Eye (tissue), 1 donor: ENCODE measurements at regions not wholly inside any gene's neighbourhood (a gene's known extent, or its start where the extent isn't known, plus 50 kb on each side); places are given as distances from the start of the nearest gene placed in this dataset.
A peak's percentile ranks its signal among the peaks of the same experiment; 100 is the strongest.
"Not testable (repeated sequence)": the region's sequence is repeated elsewhere in the genome, so short reads cannot be mapped to it uniquely, and the experiment has no call there.

Experiments used
- DNase-seq: peaks from one replicate; pipeline ENCODE4 v3.0.0-alpha.2; 2015

DNA sequence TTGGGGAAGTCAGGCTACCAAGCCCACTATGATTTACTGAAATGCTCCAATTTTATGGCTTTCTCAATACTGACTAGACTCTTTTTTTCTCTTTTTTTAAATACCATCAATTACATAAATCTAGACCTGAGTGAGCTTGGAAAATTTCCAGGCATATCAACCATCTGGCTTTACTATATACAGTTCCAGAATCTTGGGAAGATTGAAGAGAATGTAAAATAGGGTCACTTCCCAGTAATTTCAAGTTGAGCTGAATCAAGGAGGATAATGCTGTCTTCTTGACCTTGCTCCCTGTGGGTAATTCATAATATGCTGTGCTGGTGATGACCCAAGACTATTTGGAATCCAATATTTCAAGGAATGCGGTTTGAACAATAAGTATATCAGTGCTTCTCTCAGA, 108.1 kb downstream of the MAP3K21 start:
- DNase-seq, result no peak

DNA sequence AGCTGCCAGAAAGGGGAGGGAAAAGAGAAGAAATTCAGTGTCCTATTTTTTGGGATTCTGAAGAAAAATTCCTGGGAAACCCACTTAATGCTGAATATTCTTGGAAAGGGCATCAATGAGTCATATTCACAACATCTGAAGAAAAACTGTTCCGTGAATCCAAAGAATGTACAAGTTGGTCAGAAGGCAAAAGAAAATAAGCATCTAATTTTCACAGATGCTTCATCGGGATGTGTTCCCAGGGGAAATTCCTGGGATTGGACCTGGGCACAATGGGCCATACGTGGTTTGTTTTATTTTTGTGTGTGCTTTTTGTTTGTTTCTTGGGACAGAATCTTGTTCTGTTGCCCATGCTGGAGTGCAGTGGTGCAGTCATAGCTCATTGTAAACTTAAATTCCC, 112.2 kb downstream of the MAP3K21 start:
- no peak for DNase-seq

DNA sequence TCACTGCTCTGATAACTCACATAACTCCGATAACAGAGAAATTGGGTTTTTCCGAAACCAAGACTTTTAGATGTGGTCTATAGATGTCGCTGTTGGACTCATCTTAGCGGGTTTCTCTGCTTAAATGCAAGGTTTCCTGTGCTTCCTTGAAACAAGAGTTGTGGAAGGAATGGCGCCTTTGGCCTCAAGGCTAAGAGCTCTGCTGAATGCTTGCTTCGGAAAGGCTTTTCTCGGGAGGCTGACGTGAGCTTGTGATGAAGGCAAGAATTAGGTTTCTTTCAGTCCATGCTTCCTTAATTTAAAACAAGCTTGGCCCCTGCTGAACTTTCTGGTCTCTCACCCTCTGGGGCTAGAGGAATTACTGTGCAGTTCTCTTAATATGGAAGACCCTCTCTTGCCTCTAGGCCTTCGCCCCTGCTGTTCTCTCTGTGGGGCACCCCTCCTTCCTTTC, 113.5 kb downstream of the MAP3K21 start:
- DNase-seq, result peak; percentile 92

DNA sequence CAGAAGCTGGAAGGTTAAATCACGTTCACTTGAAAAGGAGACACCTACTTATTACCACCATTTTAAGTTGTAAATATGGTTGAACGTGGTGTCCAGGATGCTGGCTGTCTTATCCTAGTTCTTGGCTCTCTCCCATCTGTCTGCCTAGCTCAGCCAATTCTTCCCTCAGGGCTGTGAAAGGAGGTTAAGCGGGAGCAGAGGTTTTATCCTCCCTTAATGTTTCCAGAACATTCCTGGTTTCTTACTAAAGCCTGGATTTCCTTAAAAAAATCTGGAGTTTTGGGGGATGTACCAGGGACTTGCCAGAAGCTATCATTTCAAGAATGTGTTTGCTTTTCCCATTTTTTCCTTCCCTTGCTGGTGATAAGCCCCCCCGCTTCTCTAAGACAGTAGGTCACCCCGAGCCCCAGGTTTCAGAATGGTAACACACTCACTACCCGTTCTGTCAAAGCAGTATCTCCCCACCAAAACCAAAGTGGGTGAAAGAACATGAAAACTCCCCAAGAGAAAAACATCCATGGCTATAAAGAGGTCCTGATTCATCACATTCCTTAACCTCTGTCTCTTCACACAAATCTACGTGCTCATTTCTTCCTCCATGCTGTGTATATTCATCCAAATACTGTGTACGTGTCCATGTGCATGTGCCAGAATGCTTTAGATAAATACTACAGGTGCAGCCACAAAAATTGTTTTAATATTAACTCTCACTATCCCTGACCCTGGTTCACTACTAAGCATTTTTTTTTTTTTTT, 114.7 kb downstream of the MAP3K21 start:
- DNase-seq, result no peak

DNA sequence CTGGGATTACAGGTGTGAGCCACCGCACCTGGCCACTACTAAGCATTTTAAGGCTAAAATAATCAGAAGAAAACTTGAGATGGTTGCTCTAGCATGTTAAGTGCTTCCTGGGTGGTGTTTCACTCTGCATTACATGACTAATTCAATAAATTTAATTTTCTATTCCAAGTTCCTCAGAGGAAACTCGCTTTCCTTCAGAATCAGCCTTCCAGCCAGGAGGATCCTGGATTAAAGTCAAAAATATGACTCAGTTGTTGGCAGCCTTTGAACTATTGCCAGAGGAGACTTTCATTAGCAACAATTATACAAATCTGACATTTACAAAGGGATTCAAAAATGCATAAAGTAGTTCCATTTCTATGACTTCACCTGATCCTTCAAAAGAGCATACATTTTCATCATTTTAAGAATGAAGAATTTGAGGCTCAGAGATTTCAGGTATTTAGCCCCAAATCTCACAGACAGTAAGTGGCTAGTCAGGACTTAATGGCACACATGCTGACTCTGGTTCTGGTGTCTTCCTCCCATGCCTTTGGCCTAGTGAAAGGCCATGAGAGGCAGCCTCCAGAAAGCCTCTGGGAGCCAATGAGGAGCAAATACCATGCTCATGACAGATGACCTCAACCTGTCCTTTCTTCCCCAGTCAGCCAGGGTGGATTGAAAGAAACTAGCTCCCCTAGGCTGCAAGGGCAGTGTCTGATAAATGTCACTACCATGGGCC, 115.7 kb downstream of the MAP3K21 start:
- DNase-seq, result no peak

DNA sequence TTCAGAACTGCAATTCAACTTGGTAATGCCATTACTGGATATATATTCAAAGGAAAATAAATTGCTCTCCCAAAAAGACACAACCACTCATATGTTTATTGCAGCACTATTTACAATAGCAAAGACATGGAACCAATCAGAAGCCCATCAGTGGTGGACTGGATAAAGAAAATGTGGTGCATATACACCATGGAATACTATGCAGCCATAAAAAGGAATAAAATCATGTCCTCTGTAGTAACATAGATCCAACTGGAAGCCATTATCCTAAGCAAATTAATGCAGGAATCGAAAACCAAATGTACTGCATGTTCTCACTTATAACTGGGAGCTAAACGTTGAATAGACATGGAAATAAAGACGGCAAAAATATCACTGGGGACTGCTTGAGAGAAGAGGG, 117.0 kb downstream of the MAP3K21 start:
- DNase-seq, result no peak

DNA sequence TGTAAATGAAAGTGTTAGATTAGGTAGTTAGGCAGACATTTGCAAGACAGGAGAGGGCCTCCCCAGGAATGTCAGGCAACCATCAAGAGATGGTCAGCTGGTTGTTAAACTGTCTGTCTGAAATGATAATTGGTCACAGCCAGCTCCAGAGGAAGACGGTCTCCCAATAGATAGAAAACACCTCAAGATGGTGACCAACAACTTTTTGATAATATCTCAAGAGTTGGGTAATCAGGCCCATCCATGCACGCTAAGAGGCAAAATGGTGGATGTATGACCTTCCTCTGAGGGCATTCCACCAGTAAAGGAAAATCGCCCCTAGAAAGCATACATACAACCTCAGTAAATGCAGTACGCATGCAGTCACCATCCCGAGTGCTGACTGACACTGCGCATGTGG, 118.2 kb downstream of the MAP3K21 start:
- DNase-seq, result no peak

DNA sequence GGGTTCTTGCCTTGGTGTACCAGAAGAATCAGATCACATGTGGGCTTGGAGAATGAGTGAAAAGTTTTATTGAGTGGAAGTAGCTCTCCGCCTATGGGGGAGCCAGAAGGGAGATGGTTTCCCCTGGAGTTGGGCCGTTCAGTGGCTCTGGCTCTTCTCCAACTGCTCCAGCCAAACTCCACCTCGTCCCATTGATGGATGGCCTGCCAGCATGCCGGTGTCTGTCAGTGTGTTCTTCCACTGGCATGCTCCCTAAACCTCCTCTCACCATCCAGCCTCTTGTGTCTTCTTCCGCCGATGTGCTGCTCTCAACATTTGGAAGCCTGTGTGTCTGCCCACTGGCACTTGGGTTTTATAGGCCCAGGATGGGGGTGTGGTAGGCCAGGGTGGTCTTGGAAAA, 119.4 kb downstream of the MAP3K21 start:
- DNase-seq, result no peak

DNA sequence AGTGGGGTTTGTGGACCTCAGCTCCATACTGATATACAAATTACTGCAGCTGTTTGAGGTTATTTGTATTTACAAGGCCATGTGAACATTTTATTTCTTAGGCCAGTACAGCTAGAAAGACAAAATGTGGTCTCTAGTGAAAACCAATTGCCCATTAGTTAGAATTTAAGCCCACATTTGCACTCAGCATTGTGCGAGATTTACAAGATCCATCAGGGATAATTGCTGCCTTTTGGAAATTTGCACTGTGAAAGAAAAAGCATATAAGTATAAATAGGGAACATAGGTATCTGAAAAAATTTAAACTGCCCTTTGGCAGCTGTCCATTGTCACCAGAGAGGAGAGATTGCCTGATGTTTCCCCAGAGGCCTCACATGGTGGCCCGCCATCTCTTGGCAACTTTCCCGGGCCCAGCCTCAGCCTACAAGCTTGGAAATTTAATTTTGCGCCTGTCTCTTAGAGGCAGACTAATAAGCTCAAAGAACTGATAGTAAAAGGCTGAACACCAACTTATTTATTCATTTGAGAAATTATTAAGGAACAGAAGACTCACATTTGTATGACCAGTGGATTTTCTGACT, 120.7 kb downstream of the MAP3K21 start:
- DNase-seq, result no peak

DNA sequence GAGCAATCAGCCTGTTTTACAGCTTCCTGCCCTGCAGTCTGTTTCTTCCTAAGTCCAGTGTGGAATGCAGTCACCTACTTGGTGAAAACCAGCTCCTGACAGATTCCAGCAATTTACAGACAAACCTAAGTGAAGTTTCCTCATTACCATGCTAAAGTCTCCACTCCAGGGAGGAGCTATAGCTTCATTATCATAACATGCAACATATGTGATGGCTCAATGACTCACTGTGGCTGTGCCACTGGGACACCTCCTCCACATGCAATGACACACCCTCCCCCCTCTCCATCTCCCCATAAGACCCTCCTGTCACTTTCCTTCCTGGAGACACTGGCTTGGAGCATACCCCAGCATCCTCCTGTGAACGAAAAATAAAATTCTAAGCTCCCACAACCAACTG, 125.2 kb downstream of the MAP3K21 start:
- no peak for DNase-seq

DNA sequence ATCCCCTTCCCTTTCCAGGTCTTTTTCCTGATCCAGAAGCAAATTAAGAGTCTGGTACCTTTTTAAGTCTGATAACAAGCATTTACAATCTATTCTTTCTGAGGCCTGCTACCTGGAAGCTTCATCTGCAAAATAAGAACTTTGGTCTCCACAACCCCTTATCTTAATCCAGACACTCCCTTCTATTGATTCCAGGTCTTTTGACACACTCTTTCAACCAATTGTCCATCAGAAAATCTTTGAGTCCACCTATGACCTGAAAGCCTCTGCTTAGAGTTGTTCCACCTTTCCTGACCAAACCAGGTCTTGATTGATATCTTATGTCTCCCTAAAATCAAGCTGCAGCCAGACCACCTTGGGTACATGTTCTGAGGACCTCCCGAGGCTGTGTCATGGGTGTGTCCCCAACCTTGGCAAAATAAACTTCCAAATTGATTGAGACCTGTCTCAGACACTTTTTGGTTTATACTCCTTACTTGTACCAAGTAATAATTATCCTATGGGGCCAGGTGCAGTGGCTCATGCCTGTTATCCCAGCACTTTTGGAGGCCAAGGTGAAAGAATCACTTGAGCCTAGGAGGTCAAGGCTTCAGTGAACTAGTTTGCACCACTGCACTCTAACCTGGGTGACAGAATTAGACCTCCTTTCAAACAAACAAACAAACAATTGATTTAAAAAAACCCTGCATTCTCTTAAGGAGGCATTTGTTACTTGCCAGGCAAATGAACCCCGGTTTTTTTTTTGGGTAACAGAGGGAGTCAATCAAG, 126.1 kb downstream of the MAP3K21 start:
- no peak for DNase-seq

DNA sequence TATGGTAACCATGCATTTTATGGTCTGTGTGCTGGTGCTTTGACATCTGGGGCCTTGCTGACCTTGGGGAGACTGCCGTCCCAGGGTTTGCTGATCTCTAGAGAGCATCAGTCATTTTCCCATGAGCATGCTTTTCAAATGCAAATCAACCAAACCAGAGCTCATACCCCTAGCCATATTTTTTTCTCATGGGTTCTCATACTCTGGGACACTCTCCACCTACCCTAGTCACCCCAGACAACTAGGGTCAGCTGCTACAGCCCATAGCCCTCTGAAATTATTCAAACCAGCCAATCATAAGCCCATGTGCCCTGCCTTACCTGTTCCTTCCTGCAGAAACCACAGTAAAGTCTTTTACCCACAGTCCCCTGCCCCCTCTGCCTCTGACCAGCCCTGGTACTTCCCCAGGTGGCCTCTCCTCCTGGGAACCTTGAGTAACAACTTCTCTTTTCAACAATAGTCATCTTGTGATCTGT, 132.0 kb downstream of the MAP3K21 start:
- DNase-seq, result no peak

DNA sequence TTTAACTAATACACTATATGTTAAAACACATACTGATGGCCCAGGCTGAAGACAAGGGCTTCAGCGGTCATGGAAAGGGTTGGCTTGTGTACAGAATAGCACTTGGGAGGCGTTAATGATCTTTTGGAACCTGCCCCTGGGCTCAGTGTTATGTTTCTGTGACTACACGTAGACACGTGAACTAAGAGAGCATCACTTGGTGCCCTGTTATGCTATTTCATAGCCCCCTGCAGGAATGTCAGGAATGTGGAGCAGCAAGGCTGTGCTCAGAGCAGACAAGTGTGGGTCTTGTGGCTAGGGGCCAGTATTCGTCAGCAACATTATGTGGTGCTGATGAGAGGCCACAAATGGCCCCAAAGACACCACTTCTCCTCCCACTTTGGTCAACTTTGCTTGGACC, 132.4 kb downstream of the MAP3K21 start:
- peak; percentile 45 for DNase-seq

DNA sequence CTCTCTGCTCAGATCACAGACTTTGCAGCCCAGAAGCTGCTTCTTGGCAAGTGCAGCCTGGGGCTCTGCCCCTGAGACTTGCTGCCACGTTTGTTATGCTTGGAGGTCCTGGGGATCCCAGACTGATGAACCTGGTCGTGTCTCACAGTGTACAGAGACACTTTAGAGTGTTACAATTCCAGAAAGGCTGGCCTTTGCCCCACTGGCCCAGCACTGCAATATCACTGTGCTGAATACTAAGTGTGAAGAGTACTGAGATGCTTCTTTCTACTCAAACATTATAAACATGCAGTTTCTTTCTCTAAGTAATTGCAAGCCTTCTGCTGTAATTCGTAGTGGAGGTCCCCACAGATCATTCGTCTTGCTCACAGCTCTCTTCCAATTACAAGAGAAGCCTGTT, 133.2 kb downstream of the MAP3K21 start:
- DNase-seq, result no peak

DNA sequence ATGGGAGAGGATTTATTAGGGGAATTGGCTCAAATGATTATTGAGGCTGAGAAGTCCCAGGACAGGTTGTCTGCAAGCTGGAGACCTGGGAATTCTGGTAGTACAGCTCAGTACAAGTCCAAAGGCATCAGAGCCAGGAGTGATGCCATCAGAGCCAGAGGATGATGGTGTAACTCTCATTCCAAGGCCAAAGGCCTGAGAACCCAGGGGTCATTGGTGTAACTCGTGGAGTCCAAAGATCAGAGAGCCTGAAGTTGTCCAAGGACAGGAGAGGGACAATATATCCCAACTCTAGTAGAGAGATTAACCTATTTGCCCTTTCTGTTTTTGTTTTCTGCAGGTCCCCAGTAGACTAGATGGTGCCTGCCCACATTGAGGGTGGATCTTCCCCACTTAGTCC, 134.3 kb downstream of the MAP3K21 start:
- DNase-seq, result no peak

DNA sequence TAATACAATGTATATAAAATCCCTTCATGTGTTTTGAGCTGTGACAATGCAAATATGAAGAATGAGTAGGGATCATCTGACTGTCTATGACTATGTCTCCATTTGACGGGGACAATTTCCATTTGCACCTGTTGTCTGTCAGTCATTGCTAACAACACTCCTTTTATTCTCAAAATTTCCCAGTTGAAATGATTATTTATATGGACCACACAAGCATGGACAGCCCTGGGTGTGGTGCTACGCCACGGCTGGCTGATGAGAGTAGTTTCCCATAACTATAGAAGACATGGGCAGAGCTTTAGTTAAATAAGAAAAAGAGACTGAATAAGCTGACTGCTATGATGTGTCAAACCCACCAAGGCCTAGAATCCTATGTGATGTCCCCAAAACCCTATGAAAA, 135.8 kb downstream of the MAP3K21 start:
- DNase-seq, result no peak

DNA sequence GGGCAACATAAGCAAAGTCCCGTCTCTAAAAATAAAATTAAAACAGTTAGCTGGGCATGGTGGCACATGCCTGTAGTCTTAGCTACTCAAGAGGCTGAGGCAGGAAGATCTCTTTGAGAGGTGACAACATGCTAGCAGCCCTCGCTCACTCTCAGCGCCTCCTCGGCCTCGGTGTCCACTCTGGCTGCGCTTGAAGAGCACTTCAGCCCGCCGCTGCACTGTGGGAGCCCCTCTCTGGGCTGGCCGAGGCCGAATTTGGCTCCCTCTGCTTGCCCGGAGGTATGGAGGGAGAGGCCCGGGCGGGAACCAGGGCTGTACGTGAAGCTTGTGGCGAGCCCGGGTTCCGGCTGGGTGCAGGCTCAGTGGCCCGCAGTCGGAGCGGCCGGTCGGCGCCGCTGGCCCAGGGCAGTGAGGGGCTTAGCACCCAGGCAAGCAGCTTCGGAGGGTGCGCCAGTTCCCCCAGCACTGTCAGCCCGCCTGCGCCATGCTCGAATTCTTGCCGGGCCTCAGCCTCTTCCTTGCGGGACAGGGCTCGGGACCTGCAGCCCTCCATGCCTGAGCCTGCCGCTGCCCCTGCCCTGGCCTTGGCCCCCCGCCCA, 138.3 kb downstream of the MAP3K21 start:
- DNase-seq, result no peak

DNA sequence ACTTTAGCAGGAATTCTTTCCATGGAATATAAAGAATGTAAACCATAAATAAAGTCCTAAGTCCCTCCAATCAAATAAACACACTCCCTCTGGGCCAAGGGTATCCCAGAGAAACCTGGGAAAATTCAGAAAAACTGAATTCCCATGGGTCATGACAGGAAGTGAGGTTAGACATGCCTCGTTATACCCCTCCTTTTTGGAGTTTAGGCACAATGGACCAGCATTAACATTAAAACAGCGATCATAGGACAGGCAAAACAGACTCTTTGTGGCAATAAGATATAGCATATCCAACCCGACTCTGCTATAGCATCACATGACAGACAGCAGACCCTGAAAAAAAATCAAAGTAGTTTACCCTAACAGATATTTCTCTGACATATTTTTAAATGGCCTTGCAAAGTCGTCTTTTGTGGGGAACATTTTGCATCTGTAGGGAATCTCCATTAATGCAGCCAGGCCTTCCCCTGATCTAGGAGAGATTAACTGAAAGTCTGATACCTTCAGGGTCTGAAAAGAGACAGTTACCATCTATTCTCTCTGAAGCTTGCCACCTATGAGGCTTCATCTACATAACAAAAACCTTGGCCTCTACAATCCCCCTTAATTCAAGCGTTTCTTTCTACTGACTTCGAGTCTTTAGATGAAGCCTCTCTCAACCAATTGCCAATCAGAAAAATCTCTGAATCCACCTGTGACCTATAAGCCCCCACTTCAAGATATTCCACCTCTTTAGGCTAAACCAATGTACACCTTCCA, 143.0 kb upstream of the KCNK1 start:
- DNase-seq, result no peak

DNA sequence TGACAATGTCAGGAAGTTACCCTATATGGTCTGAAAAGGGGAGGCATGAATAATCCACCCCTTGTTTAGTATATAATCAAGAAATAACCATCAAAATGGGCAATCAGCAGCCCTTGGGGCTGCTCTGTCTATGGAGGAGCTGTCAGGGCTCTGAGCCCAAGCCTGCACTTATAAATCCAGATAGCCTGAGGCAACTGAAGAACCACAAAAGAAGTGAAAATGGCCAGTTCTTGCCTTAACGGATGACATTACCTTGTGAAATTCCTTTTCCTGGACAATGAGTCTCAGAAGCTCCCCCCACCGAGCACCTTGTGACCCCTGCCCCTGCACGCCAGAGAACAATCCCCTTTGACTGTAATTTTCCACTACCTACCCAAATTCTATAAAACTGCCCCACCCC, 142.1 kb upstream of the KCNK1 start:
- not testable (repeated sequence) for DNase-seq

DNA sequence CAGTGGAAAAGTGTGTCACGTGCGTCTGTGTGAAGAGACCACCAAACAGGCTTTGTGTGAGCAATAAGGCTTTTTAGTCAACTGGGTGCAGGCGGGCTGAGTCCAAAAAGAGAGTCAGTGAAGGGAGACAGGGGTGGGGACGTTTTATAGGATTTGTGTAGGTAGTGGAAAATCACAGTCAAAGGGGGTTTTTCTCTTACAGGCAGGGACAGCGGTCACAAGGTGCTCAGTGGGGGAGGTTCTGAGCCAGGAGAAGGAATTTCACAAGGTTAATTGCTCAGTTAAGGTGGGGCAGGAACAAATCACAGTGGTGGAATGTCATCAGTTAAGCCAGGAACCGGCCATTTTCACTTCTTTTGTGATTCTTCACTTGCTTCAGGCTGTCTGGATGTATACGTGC, 141.1 kb upstream of the KCNK1 start:
- not testable (repeated sequence) for DNase-seq

DNA sequence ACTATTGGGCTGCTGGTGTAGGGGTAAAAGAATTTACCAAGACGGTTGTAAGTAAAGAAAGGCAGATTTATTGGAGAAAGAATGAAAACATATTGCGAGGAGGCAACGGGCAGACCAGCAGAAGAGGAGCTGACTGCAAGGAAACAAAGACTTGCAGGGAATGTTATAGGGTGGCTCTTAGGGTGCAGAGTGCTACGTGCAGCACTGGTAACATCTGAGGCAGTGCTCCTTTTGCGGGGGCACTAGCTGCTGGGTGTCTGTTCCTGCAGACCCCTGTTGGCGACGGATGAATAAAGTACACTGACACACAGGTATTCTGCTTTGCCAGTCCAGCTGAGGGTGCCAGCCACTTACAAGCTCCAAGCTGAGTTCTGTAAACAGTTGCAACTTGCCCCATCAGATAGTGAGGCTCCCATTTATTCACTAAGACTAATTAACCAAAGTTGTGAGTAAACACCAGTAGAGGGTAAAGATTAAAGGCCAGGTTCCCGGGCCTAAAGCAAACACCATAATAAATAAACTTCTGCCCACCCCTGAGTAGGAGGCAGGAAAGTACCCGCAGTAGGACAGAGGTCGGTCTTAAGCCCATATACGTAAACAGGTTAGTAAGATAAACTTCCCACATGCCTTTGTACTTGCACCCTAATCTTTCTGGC, 140.2 kb upstream of the KCNK1 start:
- no peak for DNase-seq

DNA sequence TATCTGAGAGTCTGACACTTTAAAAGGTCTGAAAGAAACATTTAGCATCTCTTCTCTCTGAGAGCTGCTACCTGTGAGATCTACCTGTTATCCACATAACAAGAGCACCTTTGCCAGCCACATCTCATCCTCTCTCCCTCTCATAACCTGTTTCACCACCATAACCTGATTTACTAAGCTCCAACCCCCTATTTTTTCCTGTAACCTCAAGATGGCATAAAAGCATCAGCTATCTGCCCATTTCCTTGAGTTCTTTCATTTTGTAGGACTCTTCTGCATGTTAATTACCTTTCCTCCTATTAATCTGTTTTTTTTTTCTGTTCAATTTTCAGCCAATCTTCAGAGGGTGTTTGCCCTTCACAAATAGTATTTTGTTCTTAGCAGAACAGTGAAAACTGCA, 136.5 kb upstream of the KCNK1 start:
- DNase-seq, result no peak
